GM19372 (cell line): ENCODE measurements at regions not wholly inside any gene's neighbourhood (a gene's known extent, or its start where the extent isn't known, plus 50 kb on each side); places are given as distances from the start of the nearest gene placed in this dataset.
"Not testable (repeated sequence)": the region's sequence is repeated elsewhere in the genome, so short reads cannot be mapped to it uniquely, and the experiment has no call there.

ENCODE experiments used
- ATAC-seq: cut with Tn5 transposase; IDR thresholded peaks from one replicate; pipeline ENCODE4 v1.9.1; 2021; ENCODE audit warnings: mild to moderate bottlenecking, low read depth, moderate library complexity; ENCODE audit not compliant: unreplicated experiment

- not testable (repeated sequence) for ATAC-seq
Measured at GRCh38 chr2:181737302-181737701, 57.0 kb upstream of the NEUROD1 start.

- no peak for ATAC-seq
Measured at GRCh38 chr2:181738074-181738473, 57.8 kb upstream of the NEUROD1 start.

GRCh38 chr2:181738563-181738962 lies 58.2 kb upstream of the NEUROD1 start:
- no peak for ATAC-seq

- no peak for ATAC-seq
Measured at GRCh38 chr2:181741756-181742155, 61.4 kb upstream of the NEUROD1 start.

GRCh38 chr2:181742361-181742760 lies 62.0 kb upstream of the NEUROD1 start:
- no peak for ATAC-seq

- peak; percentile 60 for ATAC-seq
Measured at GRCh38 chr2:181742922-181743722, 62.8 kb upstream of the NEUROD1 start.

- no peak for ATAC-seq
Measured at GRCh38 chr2:181743723-181744031, 63.4 kb upstream of the NEUROD1 start.

GRCh38 chr2:181745796-181746540 lies 65.7 kb upstream of the NEUROD1 start:
- no peak for ATAC-seq

GRCh38 chr2:181746844-181747243 lies 66.5 kb upstream of the NEUROD1 start:
- no peak for ATAC-seq

- no peak for ATAC-seq
Measured at GRCh38 chr2:181750305-181750704, 70.0 kb upstream of the NEUROD1 start.

GRCh38 chr2:181751266-181752030 lies 71.1 kb upstream of the NEUROD1 start:
- no peak for ATAC-seq

- ATAC-seq: no peak
Measured at GRCh38 chr2:181752301-181752700, 72.0 kb upstream of the NEUROD1 start.

GRCh38 chr2:181753686-181754085 lies 73.4 kb upstream of the NEUROD1 start:
- no peak for ATAC-seq

- ATAC-seq: no peak
Measured at GRCh38 chr2:181754105-181754504, 73.8 kb upstream of the NEUROD1 start.

GRCh38 chr2:181755181-181755580 lies 74.9 kb upstream of the NEUROD1 start:
- ATAC-seq: no peak

- no peak for ATAC-seq
Measured at GRCh38 chr2:181760521-181760920, 80.2 kb upstream of the NEUROD1 start.

- ATAC-seq: no peak
Measured at GRCh38 chr2:181761175-181761574, 80.9 kb upstream of the NEUROD1 start.

- ATAC-seq: no peak
Measured at GRCh38 chr2:181762000-181762399, 81.7 kb upstream of the NEUROD1 start.

- no peak for ATAC-seq
Measured at GRCh38 chr2:181762848-181763247, 82.5 kb upstream of the NEUROD1 start.

- no peak for ATAC-seq
Measured at GRCh38 chr2:181763423-181763822, 83.1 kb upstream of the NEUROD1 start.
